Activated CD4-positive, alpha-beta T cell treated with anti-CD3 and anti-CD28 coated beads, Interleukin-10, Interleukin-2, amounts not matched to agents 100 ng/mL and 50 ng/mL, durations not matched to agents 16 hours and 8 hours (primary cell): ENCODE measurements at regions not wholly inside any gene's neighbourhood (a gene's known extent, or its start where the extent isn't known, plus 50 kb on each side); places are given as distances from the start of the nearest gene placed in this dataset.

ENCODE experiments used
- DNase-seq: peaks from one replicate; pipeline ENCODE4 v3.0.0-alpha.2; 2020

DNA sequence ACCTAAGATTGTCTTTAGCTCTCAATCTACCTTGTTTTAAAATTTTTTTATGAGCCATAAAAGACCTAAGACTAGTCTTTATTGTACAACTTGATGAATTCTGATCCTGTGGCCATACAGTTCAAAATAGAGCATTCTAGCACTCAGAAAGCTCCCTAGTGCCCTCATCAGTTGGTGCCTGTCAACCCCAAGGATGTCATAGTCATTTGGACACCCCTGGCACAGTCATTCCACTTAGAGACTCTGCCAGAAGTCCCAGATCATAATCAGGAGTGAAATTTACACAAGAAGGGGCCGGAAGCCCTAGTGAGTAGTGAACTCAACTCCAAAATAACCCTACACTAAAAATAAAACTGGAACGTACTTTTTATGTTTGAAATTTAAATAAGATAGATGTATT is 80.0 kb upstream of the INSIG1 start:
- peak; percentile 82 for DNase-seq

DNA sequence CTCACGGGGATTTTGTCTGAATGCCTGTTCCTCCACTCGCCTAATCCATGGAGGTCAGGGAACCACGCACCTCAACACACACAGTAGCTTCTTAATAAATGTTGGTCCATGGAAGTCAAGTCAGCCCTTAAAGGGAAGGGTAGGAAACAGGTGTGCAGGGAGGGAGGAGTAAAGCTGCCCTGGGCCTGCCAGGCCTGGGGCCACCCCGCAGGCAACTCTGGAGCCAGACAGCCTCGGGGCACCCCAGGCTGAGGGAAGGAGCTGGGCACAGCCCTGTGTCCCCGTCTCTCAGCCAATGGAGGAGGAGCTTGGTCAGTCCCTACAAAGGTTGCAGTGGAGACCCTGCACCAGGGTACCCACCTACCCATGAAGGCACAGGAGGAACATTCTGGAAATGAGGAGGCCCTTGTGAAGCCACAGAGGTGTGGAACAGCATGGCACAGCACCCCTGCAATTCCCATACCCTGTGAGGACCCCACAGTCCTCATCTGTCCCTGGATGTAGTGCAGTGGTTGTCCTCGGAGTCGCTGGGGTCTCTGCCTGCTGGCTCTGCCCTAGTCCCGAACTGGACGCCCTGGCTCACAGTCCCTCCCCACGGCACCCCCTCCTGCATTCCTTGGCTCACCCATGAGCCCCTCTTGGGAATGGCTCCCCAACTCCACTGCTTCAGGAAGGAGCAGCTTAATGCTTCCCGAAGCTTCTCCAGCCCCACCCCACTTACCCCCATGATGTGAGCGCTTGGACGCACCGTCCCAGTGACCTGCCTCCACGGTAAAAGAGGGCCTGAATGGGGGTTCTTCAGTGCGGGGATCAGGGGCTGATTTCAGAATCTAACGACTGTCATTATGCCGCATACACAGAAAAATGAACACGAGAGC is 79.2 kb upstream of the INSIG1 start:
- DNase-seq = no peak

DNA sequence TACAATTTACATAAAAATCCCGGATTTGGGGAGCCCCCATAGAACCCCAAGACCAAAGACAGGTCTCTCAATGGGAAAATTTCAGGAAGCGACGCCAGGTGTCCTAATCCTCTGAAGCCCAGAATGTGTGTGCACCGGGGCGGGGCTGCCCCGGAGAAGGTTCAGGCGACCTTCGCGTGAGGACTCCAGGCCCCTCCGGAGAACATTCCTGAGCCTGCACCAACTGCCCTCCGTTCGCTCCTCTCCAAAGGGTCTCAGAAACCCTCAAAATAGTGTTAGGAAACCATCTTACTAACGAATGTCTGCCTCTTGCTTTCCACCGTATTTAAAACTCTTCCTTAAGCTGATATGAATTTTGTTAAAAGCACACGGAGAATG is 78.5 kb upstream of the INSIG1 start:
- DNase-seq = no peak

DNA sequence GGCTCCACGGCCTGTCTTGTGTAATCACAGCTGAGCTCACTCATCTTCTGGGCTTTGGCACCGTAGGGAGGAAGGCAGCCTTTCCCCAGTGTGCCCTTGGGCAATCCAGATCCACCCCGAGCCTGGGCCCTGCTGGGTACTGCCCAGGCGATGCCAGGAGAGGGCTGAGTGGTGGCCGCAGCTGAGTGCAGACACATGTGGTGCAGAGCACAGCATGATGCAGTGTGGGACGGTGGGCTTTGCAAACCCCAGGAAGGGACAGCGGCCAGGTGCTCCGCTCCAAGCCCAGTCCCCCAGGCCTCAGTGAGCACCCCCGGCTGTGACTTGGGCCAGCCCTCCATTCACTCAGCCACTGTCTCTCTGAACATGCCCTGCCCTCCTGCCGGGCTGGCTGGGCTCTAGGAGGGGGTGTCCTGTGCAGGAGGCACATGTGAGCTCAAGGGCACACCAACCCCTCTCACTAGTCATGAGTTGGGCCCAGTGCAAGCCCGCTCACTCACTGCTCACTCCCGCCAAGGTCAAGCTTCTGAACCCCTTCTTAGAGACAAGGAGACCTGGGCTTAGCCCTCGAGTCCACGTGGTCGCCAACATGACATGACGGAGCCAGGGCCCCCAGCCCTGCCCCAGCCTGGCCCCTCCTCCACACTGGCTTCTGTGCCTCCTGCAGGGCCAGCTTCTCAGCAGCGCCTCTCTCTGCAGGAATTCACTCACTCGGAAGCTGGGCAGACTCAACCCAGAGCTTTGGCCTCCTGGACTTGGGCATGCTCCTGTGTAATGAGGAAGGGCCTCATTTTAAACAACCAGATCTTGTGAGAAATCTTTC is 77.5 kb upstream of the INSIG1 start:
- DNase-seq = no peak

DNA sequence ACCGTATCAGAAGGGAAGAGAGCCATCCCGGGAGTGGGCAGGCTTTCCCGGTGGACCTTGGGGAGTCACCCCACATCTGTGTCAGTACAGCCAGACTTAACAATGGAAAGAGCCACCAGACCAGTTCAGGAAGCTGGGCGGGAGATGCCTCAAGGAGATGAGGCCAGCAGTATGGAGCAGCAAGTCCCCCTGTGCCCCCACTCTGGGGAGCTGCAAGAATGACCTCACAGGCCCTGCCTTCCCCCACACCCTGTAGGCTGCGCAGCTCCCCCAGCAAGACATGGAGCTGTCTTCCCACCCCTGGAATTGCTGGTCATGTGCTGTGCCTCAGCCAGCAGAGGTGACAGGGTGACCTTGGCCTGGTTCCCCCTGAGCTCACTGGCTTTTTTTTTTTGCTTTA is 76.8 kb upstream of the INSIG1 start:
- no peak for DNase-seq

DNA sequence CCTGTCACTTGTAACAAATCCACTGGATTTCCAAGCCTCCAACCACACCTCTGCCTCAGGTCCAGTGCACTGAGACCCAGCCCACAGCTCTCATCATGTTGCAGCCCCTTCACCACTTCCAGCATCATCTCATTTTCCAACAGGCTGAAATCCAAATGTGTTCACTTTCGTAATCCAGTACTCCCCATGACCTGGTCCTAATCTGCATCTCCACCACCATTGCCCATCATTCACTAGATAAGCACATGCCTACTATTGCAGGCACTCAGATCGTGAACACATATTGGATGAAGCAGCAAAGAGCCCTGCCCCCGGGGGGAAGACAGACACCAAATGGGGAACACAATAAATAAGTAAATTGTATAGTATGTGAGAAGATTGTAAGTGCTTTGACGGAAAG is 76.1 kb upstream of the INSIG1 start:
- DNase-seq = no peak

DNA sequence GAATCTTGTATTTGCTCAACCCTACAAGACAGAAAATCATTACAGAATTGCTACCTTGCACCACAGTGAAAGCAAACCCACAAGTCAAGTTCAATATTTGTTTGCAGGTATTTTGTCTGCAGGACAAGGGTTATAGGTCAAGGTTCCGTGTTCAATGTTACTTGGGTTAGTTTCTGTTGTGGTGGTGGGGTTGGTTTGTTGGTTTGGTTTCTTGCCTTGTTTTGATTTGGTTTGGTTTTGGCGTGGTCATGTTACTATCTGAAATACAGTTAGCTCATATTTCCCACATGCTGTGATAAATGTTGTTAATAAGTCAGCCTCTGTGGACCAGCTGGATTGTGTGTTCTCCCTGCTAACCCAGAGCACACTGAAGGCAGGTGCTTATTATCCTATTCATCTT is 75.6 kb upstream of the INSIG1 start:
- DNase-seq = peak; percentile 46

DNA sequence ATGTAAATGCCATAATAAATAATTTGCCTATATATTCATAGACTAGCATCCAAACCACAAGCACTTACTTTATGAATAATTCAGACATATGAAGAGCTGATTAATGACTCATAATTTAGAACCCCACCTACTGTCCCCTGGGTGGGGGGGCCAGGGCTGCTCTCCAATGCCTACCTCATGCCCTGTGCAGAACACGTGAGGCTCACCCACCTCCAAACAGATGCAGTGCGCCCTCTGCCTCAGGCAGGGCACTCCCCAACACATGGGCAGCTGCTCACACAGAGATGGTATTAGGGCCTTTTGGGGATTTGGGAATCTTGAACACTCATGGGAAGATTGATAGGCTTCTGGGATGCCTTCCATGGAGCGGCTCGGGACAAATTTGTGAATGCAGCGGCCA is 75.1 kb upstream of the INSIG1 start:
- DNase-seq = no peak

DNA sequence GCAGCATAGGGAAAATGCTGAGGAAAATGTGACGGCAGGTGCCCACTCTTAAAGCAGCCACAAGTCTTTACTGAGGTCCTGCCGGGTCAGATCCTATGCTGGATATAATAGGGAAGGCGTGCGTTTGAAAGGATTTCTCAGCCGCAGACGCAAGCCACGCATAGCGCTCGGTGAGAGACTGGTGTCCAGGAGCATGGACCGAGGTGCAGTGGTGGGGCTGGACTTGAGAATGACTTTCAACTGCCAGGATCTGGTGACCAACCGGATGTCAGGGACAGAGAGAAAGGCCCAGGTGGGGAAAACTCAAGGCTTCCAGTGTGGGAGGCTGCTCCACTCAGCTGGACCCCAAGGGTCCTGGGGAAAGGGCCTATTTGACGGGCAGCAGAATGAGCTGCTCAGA is 74.7 kb upstream of the INSIG1 start:
- DNase-seq = no peak

DNA sequence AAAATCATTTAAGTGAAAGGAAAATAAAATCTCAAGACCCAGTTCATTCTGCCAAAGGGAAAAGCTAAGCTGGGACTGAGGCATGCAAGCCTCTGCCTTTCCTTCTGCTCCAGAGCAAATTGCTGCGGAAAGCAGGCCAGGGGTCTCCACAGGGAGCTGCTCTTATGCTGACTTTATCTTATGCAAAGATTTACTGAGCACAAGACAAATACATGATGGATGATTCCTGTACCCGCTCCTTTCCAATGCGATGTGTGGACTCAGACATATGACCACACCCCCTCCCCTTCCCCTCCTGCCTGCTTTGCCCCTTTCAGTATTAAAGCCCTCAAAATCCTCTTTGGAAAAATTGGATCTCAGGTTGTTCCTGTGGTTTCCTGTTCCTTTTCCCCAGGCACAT is 74.2 kb upstream of the INSIG1 start:
- DNase-seq = no peak

DNA sequence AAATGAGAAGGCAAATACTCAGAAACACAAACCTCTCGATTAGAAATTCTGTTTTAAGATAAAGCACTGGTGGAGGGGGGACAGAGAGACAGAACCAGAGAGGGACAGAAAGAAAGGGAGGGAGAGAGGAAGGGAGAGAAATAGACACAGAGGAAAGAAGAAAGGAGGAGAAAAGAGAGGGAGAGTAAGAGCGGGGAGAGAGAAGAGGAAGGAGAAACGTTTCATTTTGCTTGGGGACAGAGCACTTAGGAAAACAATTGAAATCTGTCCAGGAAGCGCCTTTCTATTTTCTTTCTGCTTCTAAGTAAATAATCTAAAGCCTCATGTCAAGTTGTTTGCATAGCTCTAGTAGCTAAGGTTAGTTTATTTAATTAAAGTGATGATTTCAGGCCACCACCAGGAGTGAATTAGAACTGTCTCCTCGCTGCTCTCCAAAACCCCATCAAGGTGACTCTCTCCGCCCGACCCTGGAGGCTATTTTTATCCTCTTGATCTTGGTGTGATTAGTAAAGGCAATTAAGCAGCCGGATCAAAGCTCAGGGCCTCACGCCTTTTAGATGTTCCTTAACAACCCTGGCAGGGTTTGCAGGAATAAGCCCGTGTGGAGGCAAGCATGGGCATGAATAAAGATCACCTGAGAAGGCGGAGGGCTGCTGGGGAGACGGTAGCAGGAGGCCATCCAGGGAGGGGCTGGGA is 73.4 kb upstream of the INSIG1 start:
- no peak for DNase-seq

DNA sequence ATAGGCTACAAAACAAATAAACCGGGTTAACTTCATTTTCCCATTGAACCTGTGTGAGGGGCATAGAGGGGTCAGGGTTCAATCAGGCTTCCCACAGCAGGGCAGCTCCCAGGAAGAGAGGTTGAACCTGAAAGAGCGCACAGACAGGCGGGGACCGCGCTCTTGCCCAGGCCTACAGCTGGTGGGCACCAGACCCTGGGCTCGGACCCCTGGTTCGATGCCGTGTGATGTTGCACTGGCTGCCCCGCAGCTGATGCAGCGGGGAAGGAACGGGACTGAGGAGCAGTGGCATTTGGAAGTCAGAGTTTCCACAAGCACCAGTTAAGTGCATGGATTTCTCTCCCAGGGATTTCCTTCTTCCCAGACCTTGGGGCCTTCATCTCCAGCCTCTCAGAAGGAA is 72.6 kb upstream of the INSIG1 start:
- DNase-seq = no peak

DNA sequence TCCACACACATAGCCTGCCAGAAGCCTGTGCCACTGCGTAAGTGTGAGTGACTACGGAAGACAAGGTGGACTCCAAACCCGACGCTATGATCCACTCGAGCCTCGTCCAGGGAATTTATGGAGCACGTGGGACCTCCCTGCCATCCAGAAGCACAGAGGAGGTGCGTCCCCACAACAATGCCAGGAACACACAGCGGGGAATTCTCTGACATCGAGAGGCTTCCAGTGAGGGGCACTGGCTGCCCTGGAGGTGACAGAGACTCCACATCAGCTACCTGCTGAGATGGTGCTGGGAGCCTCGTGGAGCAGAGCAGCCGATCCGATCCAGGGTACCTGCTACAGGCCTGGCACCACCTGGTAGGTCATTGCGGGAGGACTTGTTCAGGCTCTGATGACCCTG is 72.2 kb upstream of the INSIG1 start:
- DNase-seq = no peak

DNA sequence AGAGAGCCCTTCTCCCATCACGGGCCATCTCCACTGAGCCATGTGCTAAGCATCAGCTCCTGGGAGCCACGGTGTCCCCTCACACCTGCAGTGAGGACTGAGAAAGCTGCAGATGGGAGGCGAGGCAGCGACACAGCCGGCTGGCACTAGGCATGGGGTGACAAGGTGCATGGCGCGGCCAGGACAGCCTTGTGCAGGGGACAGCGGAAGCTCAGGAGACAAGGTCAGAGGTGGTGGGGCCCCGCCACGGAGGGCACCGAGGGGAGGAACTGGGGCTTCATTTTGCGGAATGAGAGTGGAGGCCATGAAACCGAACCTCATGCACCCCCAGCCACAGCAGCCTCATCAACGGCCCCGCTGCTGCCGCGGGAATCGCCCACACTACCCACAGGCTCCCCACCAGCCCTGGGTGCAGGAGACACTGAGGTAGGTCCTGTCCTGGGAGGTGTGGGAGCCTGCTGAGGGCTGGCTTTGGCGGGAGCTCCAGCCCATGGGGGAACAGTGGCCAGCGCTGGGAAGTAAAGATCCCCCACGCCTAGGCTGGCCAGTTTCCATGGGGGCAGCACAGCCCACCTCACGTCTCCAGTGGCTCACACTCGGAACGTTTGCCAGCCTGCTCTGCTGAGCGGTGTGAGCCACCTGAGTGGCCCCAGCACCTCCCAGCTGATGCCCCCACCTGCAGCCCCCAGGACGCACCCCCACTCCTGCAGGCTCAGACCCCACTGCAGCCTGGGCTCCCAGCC is 71.2 kb upstream of the INSIG1 start:
- no peak for DNase-seq

DNA sequence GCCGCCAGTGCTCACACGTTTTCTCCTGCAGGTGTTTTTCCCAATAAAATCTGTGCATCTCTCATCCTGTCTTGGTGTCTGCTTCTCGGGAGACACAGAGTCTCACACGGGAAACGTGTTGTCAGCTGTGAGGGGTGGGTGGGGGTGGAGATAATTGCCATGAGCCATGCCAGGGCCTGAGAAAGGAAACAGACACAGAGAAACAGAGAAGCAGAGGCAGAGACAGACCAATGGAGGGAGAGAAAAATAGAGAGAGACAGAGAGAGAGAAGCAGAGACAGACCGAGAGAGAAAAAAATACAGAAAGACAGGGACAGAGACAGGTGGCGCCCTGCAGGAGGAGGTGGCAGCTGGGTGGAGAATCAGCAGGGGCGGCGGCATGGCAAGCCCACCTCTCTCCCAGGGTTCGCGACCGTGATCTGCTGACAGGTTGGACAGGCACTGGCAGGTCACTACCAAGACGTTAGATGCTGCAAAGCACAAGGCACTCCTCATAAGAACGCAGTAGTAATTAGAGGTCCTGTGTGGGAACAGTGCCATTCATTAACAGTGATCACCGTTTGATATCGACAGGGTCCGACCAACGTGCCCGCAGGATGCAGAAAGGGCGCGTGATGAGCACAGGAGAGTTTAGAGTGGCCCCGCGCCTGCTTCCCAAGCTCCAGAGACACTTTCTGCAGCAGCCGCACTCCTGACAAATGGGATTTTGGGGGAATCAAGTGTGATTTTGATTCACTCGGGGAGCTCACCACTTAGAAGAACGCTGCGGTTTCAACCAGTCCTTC is 70.5 kb upstream of the INSIG1 start:
- DNase-seq = no peak

DNA sequence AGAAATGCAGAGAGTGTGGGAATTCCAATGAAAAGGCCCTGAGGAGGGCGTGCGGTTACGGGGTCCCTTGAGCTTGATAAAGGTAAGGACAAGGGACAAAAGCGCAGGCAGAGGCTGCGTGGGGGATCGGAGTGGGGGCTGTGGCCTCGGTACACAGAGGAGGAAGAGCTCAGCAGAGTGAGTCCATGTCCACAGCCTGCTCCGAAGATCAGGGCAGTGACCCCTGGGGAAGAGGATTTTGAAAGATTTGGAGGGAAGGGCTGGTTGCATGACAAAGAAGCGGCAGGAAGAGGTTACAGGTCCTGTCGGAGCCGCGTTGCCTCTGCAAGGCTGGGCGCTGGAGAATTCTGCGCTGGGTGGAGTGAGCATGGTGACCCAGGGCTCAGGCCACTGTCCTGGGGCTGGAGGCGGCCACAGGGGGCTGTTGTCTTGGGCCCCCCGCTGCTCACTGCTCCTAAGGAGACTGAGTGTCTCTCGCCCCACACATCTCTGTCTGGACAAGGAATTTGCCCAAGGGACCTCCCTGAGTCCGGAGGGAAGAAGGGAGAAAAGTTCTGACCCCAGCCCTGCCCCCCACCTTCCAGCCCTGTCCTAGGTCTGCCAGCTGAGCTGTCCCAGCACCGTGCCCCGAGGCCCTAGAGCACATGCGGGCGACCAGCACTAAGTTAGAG is 69.8 kb upstream of the INSIG1 start:
- no peak for DNase-seq

DNA sequence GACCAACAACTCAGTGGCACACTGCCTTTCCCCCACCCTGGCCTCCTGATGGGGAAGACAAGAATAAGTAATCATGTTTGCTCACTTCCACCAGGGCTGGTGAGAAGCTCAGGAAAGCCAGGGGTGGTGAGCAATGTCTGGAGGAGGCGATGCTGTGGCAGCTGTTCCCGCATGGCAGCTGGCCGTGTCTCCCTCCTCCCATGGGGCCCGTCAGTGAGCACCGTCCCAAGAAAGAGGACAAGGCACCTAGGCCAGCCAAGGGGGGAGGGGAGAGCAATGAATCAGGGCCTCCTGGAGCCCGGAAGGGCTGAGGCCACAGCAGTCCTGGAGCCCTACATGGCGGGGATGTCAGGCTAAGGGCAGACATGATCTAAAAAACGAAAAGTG is 69.2 kb upstream of the INSIG1 start:
- DNase-seq = no peak

DNA sequence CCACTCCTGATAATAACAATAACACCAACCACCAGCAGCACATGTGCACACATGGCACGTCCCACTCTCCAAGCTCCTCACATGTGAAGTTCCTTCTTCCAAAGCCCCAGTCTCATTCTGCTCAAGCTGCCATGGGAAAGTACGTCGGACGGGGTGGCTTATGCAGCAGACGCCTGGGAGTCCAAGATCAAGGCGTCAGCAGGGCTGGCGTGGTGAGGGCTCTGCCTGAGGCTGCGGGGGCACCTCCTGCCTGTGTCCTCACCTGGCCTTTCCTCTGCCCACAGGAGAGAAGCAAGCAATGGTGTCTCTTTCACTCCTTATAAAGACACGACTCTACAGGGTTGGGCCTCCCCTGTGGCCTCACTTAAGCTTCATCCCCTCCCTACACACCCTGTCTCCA is 68.8 kb upstream of the INSIG1 start:
- DNase-seq = no peak

DNA sequence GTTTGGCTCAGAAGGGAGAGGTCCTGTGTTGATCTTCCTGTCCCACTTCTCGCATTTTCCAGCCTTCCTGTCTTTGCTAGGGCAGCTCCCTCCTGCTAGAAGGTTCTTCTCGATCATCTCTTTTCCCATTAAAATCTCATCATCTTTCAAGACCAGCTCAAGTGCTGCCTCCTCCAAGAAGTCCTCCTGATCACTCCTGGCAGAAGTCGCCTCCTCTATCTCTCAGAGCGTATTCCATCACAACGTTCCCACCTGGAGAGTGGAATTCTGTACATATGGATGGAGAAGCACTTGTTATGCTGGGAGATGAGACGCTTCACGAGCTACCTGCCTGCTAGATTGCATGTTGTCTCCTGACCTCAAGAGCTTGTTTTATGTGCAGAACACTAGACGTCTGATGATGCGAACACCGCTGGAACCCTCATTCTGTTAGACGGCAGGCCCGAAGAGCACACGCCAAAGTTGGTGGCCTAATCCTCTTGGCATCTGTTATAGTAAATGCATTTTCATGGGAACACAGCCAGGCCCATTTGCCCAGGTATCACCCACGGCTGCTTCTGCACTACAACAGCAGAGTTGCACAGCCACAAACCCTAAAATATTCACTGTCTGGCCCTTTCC is 68.0 kb upstream of the INSIG1 start:
- no peak for DNase-seq

DNA sequence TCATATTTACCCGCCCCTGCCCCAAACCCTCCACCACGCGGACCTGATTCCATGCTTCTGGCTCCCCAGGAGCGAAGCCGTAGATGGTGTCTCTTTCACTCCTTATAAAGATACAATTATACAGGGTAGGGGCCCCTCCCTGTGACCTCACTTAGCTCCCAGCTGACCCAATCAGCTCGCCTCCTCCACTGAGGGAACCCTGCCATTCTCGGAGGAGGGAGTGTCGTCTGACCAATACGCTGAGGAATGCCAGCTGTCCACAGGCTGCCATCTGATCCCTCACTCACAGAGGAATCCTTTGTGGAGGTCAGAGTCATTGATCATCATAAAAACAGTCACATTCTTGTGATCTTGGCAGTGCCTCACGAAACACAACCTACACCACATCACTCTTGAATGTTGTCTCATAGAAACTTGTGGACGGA is 67.5 kb upstream of the INSIG1 start:
- no peak for DNase-seq

DNA sequence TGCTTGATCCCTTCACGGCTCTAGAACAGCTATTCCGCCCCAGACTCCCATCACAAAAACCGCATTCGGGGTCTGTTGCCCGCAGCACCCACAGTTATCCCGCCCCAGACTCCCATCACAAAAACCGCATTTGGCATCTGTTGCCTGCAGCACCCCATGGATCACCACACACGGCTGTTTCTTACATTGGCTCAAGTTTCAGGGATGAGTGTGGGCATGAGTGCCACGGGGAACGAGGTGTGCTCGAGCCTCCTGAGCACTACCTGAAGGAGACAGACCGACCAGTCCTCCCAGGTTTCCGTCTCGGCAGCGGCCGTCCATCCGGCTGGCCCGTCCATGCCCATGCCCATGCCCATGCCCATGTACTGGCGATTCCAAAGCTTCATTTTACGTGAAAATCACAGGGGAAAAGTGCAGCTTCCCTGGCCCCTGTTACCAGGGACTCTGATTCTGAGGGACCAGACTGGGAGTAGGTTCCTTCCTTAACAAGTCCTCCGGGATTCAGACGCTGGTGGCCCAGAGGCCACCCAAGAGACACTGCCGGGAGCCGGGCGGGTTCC is 66.4 kb upstream of the INSIG1 start:
- DNase-seq = no peak
